ENCODE measurements at regions not wholly inside any gene's neighbourhood (a gene's known extent, or its start where the extent isn't known, plus 50 kb on each side); places are given as distances from the start of the nearest gene placed in this dataset.

DNA sequence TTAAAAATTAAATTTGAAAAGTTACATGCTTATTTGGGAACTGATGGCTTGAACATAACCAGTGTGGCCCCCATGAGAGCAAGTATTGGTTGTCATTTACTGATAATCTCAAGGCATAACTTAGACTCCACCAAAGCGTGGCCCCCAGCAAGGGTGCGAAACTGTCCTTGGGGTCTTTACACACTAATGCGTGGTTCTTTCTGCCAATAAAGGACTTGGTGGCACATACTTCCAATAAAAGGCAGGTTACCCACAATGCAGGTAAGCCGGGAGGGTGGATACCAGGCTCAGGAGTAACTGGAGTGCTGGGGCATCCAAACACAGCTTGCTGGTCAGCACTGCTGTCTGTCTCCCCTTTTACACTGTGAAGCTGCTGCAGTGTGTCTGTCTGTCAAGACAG lies 278.2 kb upstream of the NCKAP5 start:
- no peak for DNase-seq (ENCODE audit: low spot score)
- CTCF ChIA-PET (ENCODE audit: unreplicated experiment), result no interaction called here
- H2AFZ ChIP-seq (ENCODE audit: low read length), result no peak overlapping the region
- no peaks in the 10 kb centered on the region for H3K79me2 ChIP-seq (ENCODE audit: insufficient read depth, low read depth, low read length)
- no peak overlapping the region for H3K4me2 ChIP-seq (ENCODE audit: low read length)
- H3K36me3 ChIP-seq (ENCODE audit: insufficient read depth, low read length), result no peaks in the 10 kb centered on the region
- H3K9me2 ChIP-seq (ENCODE audit: insufficient read depth, low read length), result no peaks in the 10 kb centered on the region
- intact Hi-C loops (cut with micrococcal nuclease; ENCODE audit: unreplicated experiment), result no loop called here
- no peak overlapping the region for H3K4me3 ChIP-seq (ENCODE audit: low read depth, low read length, poor library complexity, severe bottlenecking)
- TF ChIP-seq, protein P1, sequence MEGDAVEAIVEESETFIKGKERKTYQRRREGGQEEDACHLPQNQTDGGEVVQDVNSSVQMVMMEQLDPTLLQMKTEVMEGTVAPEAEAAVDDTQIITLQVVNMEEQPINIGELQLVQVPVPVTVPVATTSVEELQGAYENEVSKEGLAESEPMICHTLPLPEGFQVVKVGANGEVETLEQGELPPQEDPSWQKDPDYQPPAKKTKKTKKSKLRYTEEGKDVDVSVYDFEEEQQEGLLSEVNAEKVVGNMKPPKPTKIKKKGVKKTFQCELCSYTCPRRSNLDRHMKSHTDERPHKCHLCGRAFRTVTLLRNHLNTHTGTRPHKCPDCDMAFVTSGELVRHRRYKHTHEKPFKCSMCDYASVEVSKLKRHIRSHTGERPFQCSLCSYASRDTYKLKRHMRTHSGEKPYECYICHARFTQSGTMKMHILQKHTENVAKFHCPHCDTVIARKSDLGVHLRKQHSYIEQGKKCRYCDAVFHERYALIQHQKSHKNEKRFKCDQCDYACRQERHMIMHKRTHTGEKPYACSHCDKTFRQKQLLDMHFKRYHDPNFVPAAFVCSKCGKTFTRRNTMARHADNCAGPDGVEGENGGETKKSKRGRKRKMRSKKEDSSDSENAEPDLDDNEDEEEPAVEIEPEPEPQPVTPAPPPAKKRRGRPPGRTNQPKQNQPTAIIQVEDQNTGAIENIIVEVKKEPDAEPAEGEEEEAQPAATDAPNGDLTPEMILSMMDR (conservative IDR thresholded peaks at IDR 0.05; ENCODE audit: low read length), result no peak
- TF ChIP-seq EZH2phosphoT487 (IDR thresholded peaks at IDR 0.05; ENCODE audit: borderline replicate concordance, low read depth, low read length), result no peak
- H4K20me1 ChIP-seq (ENCODE audit: insufficient read depth, low read length), result no peaks in the 10 kb centered on the region
- no peaks in the 10 kb centered on the region for H3K4me1 ChIP-seq (ENCODE audit: insufficient read depth, low read length, poor library complexity, severe bottlenecking)
- no peak overlapping the region for H3K27ac ChIP-seq (ENCODE audit: low read depth, low read length, poor library complexity, severe bottlenecking)
- POLR2A ChIA-PET, result no interaction called here
- no peaks in the 10 kb centered on the region for H3K9me3 ChIP-seq (ENCODE audit: low read length)
- BruUV-seq (replicated peaks), result no TSS peak

DNA sequence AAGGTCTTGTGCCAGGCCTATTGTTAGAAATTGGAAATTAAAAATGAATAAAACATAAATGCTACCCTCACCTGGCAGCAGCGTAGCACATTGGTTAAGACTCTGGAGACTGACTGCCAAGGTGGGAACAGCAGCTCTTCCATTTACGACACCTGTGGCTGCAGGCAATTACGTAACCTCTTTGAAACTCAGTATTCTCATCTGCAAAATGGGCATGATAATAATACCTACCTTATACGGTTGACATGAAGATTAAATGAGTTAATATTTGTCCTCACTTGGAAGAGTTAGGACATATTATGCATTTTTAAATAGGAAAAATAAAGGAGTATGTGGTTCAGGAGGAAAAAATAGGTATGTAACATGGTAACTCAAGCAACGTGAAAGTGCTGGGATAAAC lies 279.3 kb upstream of the NCKAP5 start:
- Histone ChIP-seq H3K4me1 (ENCODE audit: insufficient read depth, low read length, poor library complexity, severe bottlenecking) (no peaks in the 10 kb centered on the region), H3K27ac (ENCODE audit: low read depth, low read length, poor library complexity, severe bottlenecking) (no peak overlapping the region), H3K79me2 (ENCODE audit: insufficient read depth, low read depth, low read length) (no peaks in the 10 kb centered on the region), H3K9me3 (ENCODE audit: low read length) (no peaks in the 10 kb centered on the region), H4K20me1 (ENCODE audit: insufficient read depth, low read length) (no peaks in the 10 kb centered on the region), H3K4me2 (ENCODE audit: low read length) (no peak overlapping the region), H2AFZ (ENCODE audit: low read length) (no peak overlapping the region), H3K4me3 (ENCODE audit: low read depth, low read length, poor library complexity, severe bottlenecking) (no peak overlapping the region), H3K36me3 (ENCODE audit: insufficient read depth, low read length) (no peaks in the 10 kb centered on the region), H3K9me2 (ENCODE audit: insufficient read depth, low read length) (no peaks in the 10 kb centered on the region)
- intact Hi-C loops (cut with micrococcal nuclease; ENCODE audit: unreplicated experiment), result no loop called here
- TF ChIP-seq, protein P1 (conservative IDR thresholded peaks at IDR 0.05; ENCODE audit: low read length), result no peak
- no peak for TF ChIP-seq EZH2phosphoT487 (IDR thresholded peaks at IDR 0.05; ENCODE audit: borderline replicate concordance, low read depth, low read length)
- ChIA-PET CTCF (ENCODE audit: unreplicated experiment) (no interaction called here), POLR2A (no interaction called here)
- DNase-seq (ENCODE audit: low spot score), result no peak
- BruUV-seq (replicated peaks), result no TSS peak

DNA sequence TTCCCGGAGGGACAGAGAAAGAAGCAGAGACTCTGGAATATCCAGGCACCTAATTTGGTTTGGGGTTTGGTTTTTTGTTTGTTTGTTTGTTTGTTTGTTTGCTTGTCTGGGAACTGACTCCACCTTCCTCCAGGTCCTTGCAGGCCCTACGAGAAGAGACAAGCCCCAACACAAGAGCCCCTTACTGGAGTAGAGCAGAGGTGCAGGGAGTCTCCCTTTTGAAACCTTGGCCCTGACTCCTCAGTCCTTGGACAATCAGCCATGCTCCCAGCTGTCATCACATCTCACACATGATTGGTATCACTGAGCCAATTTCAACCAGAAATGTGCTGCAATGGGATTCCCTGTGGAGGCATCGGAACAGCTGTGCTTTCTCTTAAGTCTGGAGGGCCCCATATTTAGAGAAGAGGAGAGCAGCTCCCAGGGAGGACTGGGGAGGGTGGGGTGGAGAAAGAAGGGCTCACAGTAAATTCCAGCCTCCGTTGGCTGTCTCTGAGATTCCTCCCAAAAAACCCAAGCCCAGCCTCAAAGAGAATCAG lies 279.9 kb upstream of the NCKAP5 start:
- intact Hi-C loops (cut with micrococcal nuclease; ENCODE audit: unreplicated experiment), result no loop called here
- Histone ChIP-seq H2AFZ (ENCODE audit: low read length) (no peak overlapping the region), H3K9me2 (ENCODE audit: insufficient read depth, low read length) (no peaks in the 10 kb centered on the region), H3K4me2 (ENCODE audit: low read length) (no peak overlapping the region), H3K4me1 (ENCODE audit: insufficient read depth, low read length, poor library complexity, severe bottlenecking) (no peaks in the 10 kb centered on the region), H3K79me2 (ENCODE audit: insufficient read depth, low read depth, low read length) (no peaks in the 10 kb centered on the region), H3K4me3 (ENCODE audit: low read depth, low read length, poor library complexity, severe bottlenecking) (no peak overlapping the region), H4K20me1 (ENCODE audit: insufficient read depth, low read length) (no peaks in the 10 kb centered on the region), H3K27ac (ENCODE audit: low read depth, low read length, poor library complexity, severe bottlenecking) (no peak overlapping the region), H3K36me3 (ENCODE audit: insufficient read depth, low read length) (no peaks in the 10 kb centered on the region), H3K9me3 (ENCODE audit: low read length) (no peaks in the 10 kb centered on the region)
- BruUV-seq (replicated peaks), result no TSS peak
- CTCF ChIA-PET (ENCODE audit: unreplicated experiment), result no interaction called here
- TF ChIP-seq, protein P1 (conservative IDR thresholded peaks at IDR 0.05; ENCODE audit: low read length), result no peak
- TF ChIP-seq EZH2phosphoT487 (IDR thresholded peaks at IDR 0.05; ENCODE audit: borderline replicate concordance, low read depth, low read length), result no peak
- POLR2A ChIA-PET, result no interaction called here
- DNase-seq (ENCODE audit: low spot score), result no peak
